ENCODE measurements at regions not wholly inside any gene's neighbourhood (a gene's known extent, or its start where the extent isn't known, plus 50 kb on each side); places are given as distances from the start of the nearest gene placed in this dataset.
"Not testable (repeated sequence)": the region's sequence is repeated elsewhere in the genome, so short reads cannot be mapped to it uniquely, and the experiment has no call there.

- no peak for TF ChIP-seq EP300 (IDR thresholded peaks at IDR 0.05)
- TF ChIP-seq CTCF (IDR thresholded peaks at IDR 0.05): no peak
- no peak for TF ChIP-seq POLR2AphosphoS5 (IDR thresholded peaks at IDR 0.05)
- no peak for TF ChIP-seq POLR2A (IDR thresholded peaks at IDR 0.05)
- H3K27me3 ChIP-seq: no peaks in the 10 kb centered on the region
Observed at GRCh38 chr5:12099296-12099695, 195.1 kb upstream of the CTNND2 start.

GRCh38 chr5:12095808-12096281 is 191.6 kb upstream of the CTNND2 start:
- H3K4me1 ChIP-seq: no peaks in the 10 kb centered on the region
- no peak for DNase-seq (ENCODE audit: low spot score in 2 of 2)
- 69% methylated on average over 1 of the region's 1 CpG for WGBS
- no peaks in the 10 kb centered on the region for H3K9me3 ChIP-seq
- H3K36me3 ChIP-seq: no peaks in the 10 kb centered on the region
- TF ChIP-seq POLR2A (IDR thresholded peaks at IDR 0.05) (no peak), POLR2AphosphoS5 (IDR thresholded peaks at IDR 0.05) (no peak), CTCF (IDR thresholded peaks at IDR 0.05) (no peak), EP300 (IDR thresholded peaks at IDR 0.05) (no peak)
- H3K27me3 ChIP-seq: no peaks in the 10 kb centered on the region
- no peak overlapping the region for H3K27ac ChIP-seq
- no peak overlapping the region for H3K4me3 ChIP-seq

More at GRCh38 chr5:12099296-12099695, 195.1 kb upstream of the CTNND2 start:
- DNase-seq (ENCODE audit: low spot score in 2 of 2): no peak
- no peaks in the 10 kb centered on the region for H3K4me1 ChIP-seq
- H3K27ac ChIP-seq: no peak overlapping the region
- no peaks in the 10 kb centered on the region for H3K9me3 ChIP-seq
- H3K4me3 ChIP-seq: no peak overlapping the region
- WGBS: 74% methylated on average over 4 of the region's 4 CpGs
- H3K36me3 ChIP-seq: no peaks in the 10 kb centered on the region

GRCh38 chr5:12093586-12093985 is 189.3 kb upstream of the CTNND2 start:
- Histone ChIP-seq H3K4me3 (no peak overlapping the region), H3K4me1 (no peaks in the 10 kb centered on the region), H3K27me3 (no peaks in the 10 kb centered on the region), H3K27ac (no peak overlapping the region), H3K9me3 (no peaks in the 10 kb centered on the region), H3K36me3 (no peaks in the 10 kb centered on the region)
- DNase-seq (ENCODE audit: low spot score in 2 of 2): no peak
- 97% methylated on average over 6 of the region's 6 CpGs for WGBS
- TF ChIP-seq POLR2A (IDR thresholded peaks at IDR 0.05) (no peak), EP300 (IDR thresholded peaks at IDR 0.05) (no peak), POLR2AphosphoS5 (IDR thresholded peaks at IDR 0.05) (no peak), CTCF (IDR thresholded peaks at IDR 0.05) (no peak)

- no peak for DNase-seq (ENCODE audit: low spot score in 2 of 2)
Observed at GRCh38 chr5:12080761-12081160, 176.5 kb upstream of the CTNND2 start.

GRCh38 chr5:12078286-12078685 is 174.0 kb upstream of the CTNND2 start:
- H3K27me3 ChIP-seq; H3K4me3 ChIP-seq; H3K4me1 ChIP-seq; H3K27ac ChIP-seq; H3K36me3 ChIP-seq; DNase-seq (ENCODE audit: low spot score in 2 of 2): not testable (repeated sequence)
- 80% methylated on average over 3 of the region's 3 CpGs for WGBS
- peaks cover 11% of the 10 kb centered on the region for H3K9me3 ChIP-seq

More at GRCh38 chr5:12080761-12081160, 176.5 kb upstream of the CTNND2 start:
- H3K27me3 ChIP-seq: no peaks in the 10 kb centered on the region
- no peak for TF ChIP-seq CTCF (IDR thresholded peaks at IDR 0.05)
- no peaks in the 10 kb centered on the region for H3K4me1 ChIP-seq
- no peaks in the 10 kb centered on the region for H3K36me3 ChIP-seq
- peaks cover 13% of the 10 kb centered on the region for H3K9me3 ChIP-seq
- H3K27ac ChIP-seq: no peak overlapping the region
- 100% methylated on average over 1 of the region's 1 CpG for WGBS
- H3K4me3 ChIP-seq: no peak overlapping the region

- Histone ChIP-seq H3K9me3 (no peaks in the 10 kb centered on the region), H3K4me1 (no peaks in the 10 kb centered on the region), H3K4me3 (no peak overlapping the region), H3K27me3 (no peaks in the 10 kb centered on the region), H3K27ac (no peak overlapping the region), H3K36me3 (no peaks in the 10 kb centered on the region)
- 82% methylated on average over 3 of the region's 3 CpGs for WGBS
- DNase-seq (ENCODE audit: low spot score in 2 of 2): no peak
- TF ChIP-seq POLR2A (IDR thresholded peaks at IDR 0.05): no peak
- TF ChIP-seq EP300 (IDR thresholded peaks at IDR 0.05): no peak
- no peak for TF ChIP-seq CTCF (IDR thresholded peaks at IDR 0.05)
- TF ChIP-seq POLR2AphosphoS5 (IDR thresholded peaks at IDR 0.05): no peak
Observed at GRCh38 chr5:12073426-12073825, 169.2 kb upstream of the CTNND2 start.
